GM12878 (cell line): ENCODE measurements at regions not wholly inside any gene's neighbourhood (a gene's known extent, or its start where the extent isn't known, plus 50 kb on each side); places are given as distances from the start of the nearest gene placed in this dataset.

Experiments
- BHLHE40 ChIP-seq, 2 experiments: fragments of 450-650 bp in 1 of 2; IDR thresholded peaks; 2 replicates each; pipeline ENCODE4 v1.6.1; 2011 to 2017; ENCODE audit warnings: low read depth in 2 of 2, borderline replicate concordance in 1 of 2, improper control_type of control experiment in 1 of 2, low read length in 1 of 2, mild to moderate bottlenecking in 1 of 2
- CBFB ChIP-seq: IDR thresholded peaks from 2 replicates; pipeline ENCODE4 v1.6.1; 2016; ENCODE audit warnings: antibody characterized with exemption, low read depth
- CHD1 ChIP-seq: IDR thresholded peaks from 2 replicates; pipeline ENCODE4 v1.6.1; 2012; ENCODE audit warnings: low read depth, low read length, improper control_type of control experiment
- CTCF ChIP-seq, 3 experiments: IDR thresholded peaks in 2 of 3; conservative IDR thresholded peaks in 1 of 3; 2 replicates each; pipeline ENCODE4 v1.5.1; 2011; ENCODE audit warnings: low read depth in 3 of 3, low read length in 3 of 3, mild to moderate bottlenecking in 3 of 3, control low read depth in 2 of 3, moderate library complexity in 2 of 3, inconsistent platforms in 1 of 3, mixed read lengths in 1 of 3; ENCODE audit not compliant: control insufficient read depth in 2 of 3, insufficient read depth in 1 of 3; ENCODE audit errors: extremely low read depth in 1 of 3
- EP300 ChIP-seq, 2 experiments: fragments of 150-350 bp in 1 of 2; IDR thresholded peaks; 2 replicates each; pipeline ENCODE4 v1.6.1; 2011 to 2012; ENCODE audit warnings: low read depth in 2 of 2, low read length in 2 of 2, borderline replicate concordance in 1 of 2, improper control_type of control experiment in 1 of 2, inconsistent platforms in 1 of 2; ENCODE audit not compliant: control insufficient read depth in 1 of 2
- KDM1A ChIP-seq: fragments of 200-600 bp; sonication (generic); IDR thresholded peaks from 2 replicates; pipeline ENCODE4 v1.6.1; 2016; ENCODE audit warnings: borderline replicate concordance
- NFYB ChIP-seq: IDR thresholded peaks from 2 replicates; pipeline ENCODE4 v1.6.1; 2011; ENCODE audit warnings: low read depth, mild to moderate bottlenecking, low read length, improper control_type of control experiment, moderate library complexity; ENCODE audit not compliant: insufficient read depth
- POLR2A ChIP-seq: IDR thresholded peaks from 2 replicates; pipeline ENCODE4 v1.6.1; 2011; ENCODE audit warnings: low read depth, mild to moderate bottlenecking, low read length
- POLR2AphosphoS5 ChIP-seq: IDR thresholded peaks from 2 replicates; pipeline ENCODE4 v1.6.1; 2011; ENCODE audit warnings: mild to moderate bottlenecking, low read length, inconsistent platforms
- RFX5 ChIP-seq: IDR thresholded peaks from 2 replicates; pipeline ENCODE4 v1.6.1; 2011; ENCODE audit warnings: low read depth, low read length, improper control_type of control experiment
- SIN3A ChIP-seq: IDR thresholded peaks from 2 replicates; pipeline ENCODE4 v1.6.1; 2012; ENCODE audit warnings: low read depth, low read length, improper control_type of control experiment
- SRF ChIP-seq, 2 experiments: IDR thresholded peaks; 2 replicates each; pipeline ENCODE4 v1.6.1; 2011; ENCODE audit warnings: low read depth in 2 of 2, low read length in 2 of 2, mild to moderate bottlenecking in 1 of 2, moderate library complexity in 1 of 2
- USF1 ChIP-seq: IDR thresholded peaks from 2 replicates; pipeline ENCODE4 v1.6.1; 2011; ENCODE audit warnings: borderline replicate concordance, low read depth, mild to moderate bottlenecking, moderate library complexity, mixed read lengths, low read length; ENCODE audit not compliant: insufficient read depth; ENCODE audit errors: extremely low read length
- YY1 ChIP-seq: IDR thresholded peaks from 2 replicates; pipeline ENCODE4 v1.6.1; 2011; ENCODE audit warnings: low read depth, mild to moderate bottlenecking, low read length

GRCh38 chr3:194757647-194758061 is 72.0 kb downstream of the FAM43A start:
- TF ChIP-seq CTCF (IDR thresholded peaks at IDR 0.05 in 2 of 3, conservative IDR thresholded peaks at IDR 0.05 in 1 of 3; ENCODE audit: control insufficient read depth in 2 of 3, extremely low read depth in 1 of 3, insufficient read depth in 1 of 3, low read depth in 3 of 3, low read length in 3 of 3) = no peak
- no peak for TF ChIP-seq EP300 (IDR thresholded peaks at IDR 0.05; ENCODE audit: borderline replicate concordance in 1 of 2, control insufficient read depth in 1 of 2, low read depth in 2 of 2, low read length in 2 of 2)
- TF ChIP-seq RFX5 = no peak
- no peak for TF ChIP-seq POLR2A
- TF ChIP-seq POLR2AphosphoS5 = no peak
- TF ChIP-seq SIN3A = no peak
- no peak for TF ChIP-seq CBFB
- no peak for TF ChIP-seq NFYB
- TF ChIP-seq SRF (IDR thresholded peaks at IDR 0.05; ENCODE audit: low read depth in 2 of 2, low read length in 2 of 2) = no peak
- no peak for TF ChIP-seq BHLHE40 (IDR thresholded peaks at IDR 0.05; ENCODE audit: borderline replicate concordance in 1 of 2, low read depth in 2 of 2, low read length in 1 of 2)
- TF ChIP-seq KDM1A = no peak
- TF ChIP-seq USF1 = no peak
- TF ChIP-seq CHD1 = no peak
- no peak for TF ChIP-seq YY1
